GM12892 (cell line): ENCODE measurements at regions not wholly inside any gene's neighbourhood (a gene's known extent, or its start where the extent isn't known, plus 50 kb on each side); places are given as distances from the start of the nearest gene placed in this dataset.

ENCODE experiments used
- POLR2A ChIP-seq: IDR thresholded peaks from 2 replicates; pipeline ENCODE4 v1.6.1; 2011; ENCODE audit warnings: low read depth, low read length, control low read depth
- POLR2AphosphoS5 ChIP-seq: IDR thresholded peaks from 2 replicates; pipeline ENCODE4 v1.6.1; 2011; ENCODE audit warnings: low read depth, low read length, control low read depth

GRCh38 chr22:49184736-49185135 is 642.9 kb downstream of the BRD1 start:
- TF ChIP-seq POLR2A (no peak), POLR2AphosphoS5 (no peak)
